NCI-H345 (cell line): ENCODE measurements at regions not wholly inside any gene's neighbourhood (a gene's known extent, or its start where the extent isn't known, plus 50 kb on each side); places are given as distances from the start of the nearest gene placed in this dataset.
"Not testable (repeated sequence)": the region's sequence is repeated elsewhere in the genome, so short reads cannot be mapped to it uniquely, and the experiment has no call there.

Experiments used
- DNase-seq: peaks from one replicate; lab custom pipeline; 2025; lab: John Stamatoyannopoulos, UW

- DNase-seq: no peak
These were observed 56.3 kb upstream of the USP6NL start for GRCh38 chr10:11667756-11668155.

GRCh38 chr10:11663763-11664555 lies 52.5 kb upstream of the USP6NL start:
- no peak for DNase-seq

- DNase-seq: not testable (repeated sequence)
These were observed 51.7 kb upstream of the USP6NL start for GRCh38 chr10:11663126-11663515.

- DNase-seq: no peak
These were observed 50.0 kb upstream of the USP6NL start for GRCh38 chr10:11661441-11661840.
